ENCODE measurements at regions not wholly inside any gene's neighbourhood (a gene's known extent, or its start where the extent isn't known, plus 50 kb on each side); places are given as distances from the start of the nearest gene placed in this dataset.

- DNase-seq (no peak), ATAC-seq (peak in 2 of 4 donors; percentile 23 to 39)
- peaks cover 0 to 18% (median 5%) of the 10 kb centered on the region in 4 donors for H3K4me1 ChIP-seq
- H3K27me3 ChIP-seq: no peaks in the 10 kb centered on the region
- no peaks in the 10 kb centered on the region for H3K36me3 ChIP-seq
- no peak overlapping the region for H3K4me3 ChIP-seq
- 58% methylated on average over 10 of the region's 11 CpGs for WGBS (ENCODE audit: insufficient coverage, low coverage, low lambda C conversion rate, missing lambda C conversion rate)
- no peaks in the 10 kb centered on the region for H3K9me3 ChIP-seq
- TF ChIP-seq POLR2A (IDR thresholded peaks at IDR 0.05) (no peak), CTCF (IDR thresholded peaks at IDR 0.05) (no peak)
- intact Hi-C loops (cut with DNase I): no loop called here
- H3K27ac ChIP-seq: no peak overlapping the region
Observed at GRCh38 chr1:228850141-228851100, 115.1 kb downstream of the RHOU start.

- Histone ChIP-seq H3K36me3 (no peaks in the 10 kb centered on the region), H3K9me3 (no peaks in the 10 kb centered on the region), H3K4me3 (no peak overlapping the region), H3K4me1 (peaks cover 0 to 18% (median 5%) of the 10 kb centered on the region in 4 donors), H3K27ac (no peak overlapping the region), H3K27me3 (no peaks in the 10 kb centered on the region)
- TF ChIP-seq POLR2A (IDR thresholded peaks at IDR 0.05): no peak
- no peak for TF ChIP-seq CTCF (IDR thresholded peaks at IDR 0.05)
- intact Hi-C loops (cut with DNase I): no loop called here
- DNase-seq (no peak), ATAC-seq (no peak)
- WGBS (ENCODE audit: insufficient coverage, low coverage, low lambda C conversion rate, missing lambda C conversion rate): 98% methylated on average over 5 of the region's 5 CpGs
Observed at GRCh38 chr1:228851193-228851592, 115.9 kb downstream of the RHOU start.

GRCh38 chr1:228851618-228852017 lies 116.3 kb downstream of the RHOU start:
- Histone ChIP-seq H3K9me3 (no peaks in the 10 kb centered on the region), H3K4me1 (peaks cover 0 to 18% (median 5%) of the 10 kb centered on the region in 4 donors), H3K36me3 (no peaks in the 10 kb centered on the region), H3K27ac (no peak overlapping the region), H3K27me3 (no peaks in the 10 kb centered on the region), H3K4me3 (no peak overlapping the region)
- intact Hi-C loops (cut with DNase I): no loop called here
- 75% methylated on average over 6 of the region's 6 CpGs for WGBS (ENCODE audit: insufficient coverage, low coverage, low lambda C conversion rate, missing lambda C conversion rate)
- no peak for TF ChIP-seq CTCF (IDR thresholded peaks at IDR 0.05)
- no peak for TF ChIP-seq POLR2A (IDR thresholded peaks at IDR 0.05)
- DNase-seq (no peak), ATAC-seq (no peak)

- DNase-seq (no peak), ATAC-seq (peak in 2 of 4 donors; percentile 28 to 54)
- WGBS (ENCODE audit: insufficient coverage, low coverage, low lambda C conversion rate, missing lambda C conversion rate): 85% methylated on average over 3 of the region's 4 CpGs
- H3K9me3 ChIP-seq: no peaks in the 10 kb centered on the region
- H3K4me1 ChIP-seq: peaks cover 0 to 18% (median 5%) of the 10 kb centered on the region in 4 donors
- no peak overlapping the region for H3K4me3 ChIP-seq
- H3K27me3 ChIP-seq: no peaks in the 10 kb centered on the region
- no peak for TF ChIP-seq CTCF (IDR thresholded peaks at IDR 0.05)
- TF ChIP-seq POLR2A (IDR thresholded peaks at IDR 0.05): no peak
- H3K27ac ChIP-seq: no peak overlapping the region
- intact Hi-C loops (cut with DNase I): no loop called here
- no peaks in the 10 kb centered on the region for H3K36me3 ChIP-seq
Observed at GRCh38 chr1:228852024-228852423, 116.7 kb downstream of the RHOU start.

Measured in right lobe of liver (tissue), 6 donors.